ENCODE measurements at regions not wholly inside any gene's neighbourhood (a gene's known extent, or its start where the extent isn't known, plus 50 kb on each side); places are given as distances from the start of the nearest gene placed in this dataset.

GRCh38 chr6:76533661-76534060 lies 461.2 kb upstream of the IMPG1 start:
- no peak overlapping the region for H3K4me3 ChIP-seq (replicated peaks; ENCODE audit: low read depth, low read length)
- no peak for DNase-seq (ENCODE audit: low read depth)

GRCh38 chr6:76532647-76533046 lies 460.2 kb upstream of the IMPG1 start:
- H3K4me3 ChIP-seq (replicated peaks; ENCODE audit: low read depth, low read length), result no peak overlapping the region
- DNase-seq (ENCODE audit: low read depth), result no peak
- TF ChIP-seq CTCF (IDR thresholded peaks at IDR 0.05; ENCODE audit: low read length, missing control alignments), result no peak

More at GRCh38 chr6:76533661-76534060, 461.2 kb upstream of the IMPG1 start:
- no peak for TF ChIP-seq CTCF (IDR thresholded peaks at IDR 0.05; ENCODE audit: low read length, missing control alignments)

GRCh38 chr6:76518443-76518842 lies 446.0 kb upstream of the IMPG1 start:
- TF ChIP-seq CTCF (IDR thresholded peaks at IDR 0.05; ENCODE audit: low read length, missing control alignments), result no peak
- no peak overlapping the region for H3K4me3 ChIP-seq (replicated peaks; ENCODE audit: low read depth, low read length)
- peak; percentile 7 for DNase-seq (ENCODE audit: low read depth)

- H3K4me3 ChIP-seq (replicated peaks; ENCODE audit: low read depth, low read length), result no peak overlapping the region
- TF ChIP-seq CTCF (IDR thresholded peaks at IDR 0.05; ENCODE audit: low read length, missing control alignments), result no peak
- no peak for DNase-seq (ENCODE audit: low read depth)
Observed at GRCh38 chr6:76516924-76517323, 444.5 kb upstream of the IMPG1 start.

- no peak overlapping the region for H3K4me3 ChIP-seq (replicated peaks; ENCODE audit: low read depth, low read length)
- no peak for TF ChIP-seq CTCF (IDR thresholded peaks at IDR 0.05; ENCODE audit: low read length, missing control alignments)
- no peak for DNase-seq (ENCODE audit: low read depth)
Observed at GRCh38 chr6:76510489-76510888, 438.0 kb upstream of the IMPG1 start.

GRCh38 chr6:76509397-76509796 lies 436.9 kb upstream of the IMPG1 start:
- no peak for DNase-seq (ENCODE audit: low read depth)
- no peak overlapping the region for H3K4me3 ChIP-seq (replicated peaks; ENCODE audit: low read depth, low read length)
- no peak for TF ChIP-seq CTCF (IDR thresholded peaks at IDR 0.05; ENCODE audit: low read length, missing control alignments)

- no peak for DNase-seq (ENCODE audit: low read depth)
- no peak for TF ChIP-seq CTCF (IDR thresholded peaks at IDR 0.05; ENCODE audit: low read length, missing control alignments)
- H3K4me3 ChIP-seq (replicated peaks; ENCODE audit: low read depth, low read length), result no peak overlapping the region
Observed at GRCh38 chr6:76506808-76507207, 434.3 kb upstream of the IMPG1 start.

Data from fibroblast of pulmonary artery (primary cell).